DMS 273 (cell line): ENCODE measurements at regions not wholly inside any gene's neighbourhood (a gene's known extent, or its start where the extent isn't known, plus 50 kb on each side); places are given as distances from the start of the nearest gene placed in this dataset.

Experiments
- DNase-seq: peaks from one replicate; lab custom pipeline; 2025; ENCODE audit not compliant: unreplicated experiment; lab: John Stamatoyannopoulos, UW

DNA sequence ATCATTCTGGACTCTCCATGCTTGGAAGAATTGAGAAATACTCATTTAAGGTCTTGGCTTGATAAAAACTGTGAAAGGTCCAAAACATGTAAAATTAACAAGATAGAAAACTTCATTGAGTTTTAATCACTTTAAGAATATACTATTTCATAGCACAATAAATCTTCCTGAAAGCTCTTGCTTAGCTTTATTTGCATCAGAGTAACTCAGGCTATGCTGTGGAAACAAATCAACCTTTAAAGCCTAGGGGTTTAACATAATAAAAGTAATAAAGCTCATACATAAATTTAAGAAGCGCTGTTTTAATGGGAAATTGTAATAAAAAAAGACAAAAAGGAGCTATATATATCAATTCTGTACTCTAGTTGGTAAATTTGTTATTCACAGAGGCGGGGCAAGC, 77.2 kb upstream of the PTCHD4 start:
- no peak for DNase-seq

DNA sequence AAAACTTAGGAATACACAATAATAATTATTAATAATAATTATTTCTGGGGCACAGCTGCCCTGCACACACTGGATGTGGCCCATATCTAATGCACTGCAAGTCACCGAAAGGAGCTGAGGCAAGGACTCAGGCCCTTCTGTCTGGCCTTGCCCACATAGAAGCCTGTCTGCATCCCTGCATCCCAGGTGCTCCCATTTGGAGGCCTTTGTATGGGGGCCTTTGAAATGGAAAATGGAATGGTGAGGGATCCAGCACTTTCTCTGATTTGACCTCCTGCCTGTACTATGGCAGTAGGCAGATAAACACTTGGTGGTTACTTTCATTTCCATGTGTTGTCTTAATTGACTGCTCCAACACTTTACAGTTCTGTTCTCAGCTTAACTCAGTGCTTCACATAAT, 75.7 kb upstream of the PTCHD4 start:
- DNase-seq: no peak

DNA sequence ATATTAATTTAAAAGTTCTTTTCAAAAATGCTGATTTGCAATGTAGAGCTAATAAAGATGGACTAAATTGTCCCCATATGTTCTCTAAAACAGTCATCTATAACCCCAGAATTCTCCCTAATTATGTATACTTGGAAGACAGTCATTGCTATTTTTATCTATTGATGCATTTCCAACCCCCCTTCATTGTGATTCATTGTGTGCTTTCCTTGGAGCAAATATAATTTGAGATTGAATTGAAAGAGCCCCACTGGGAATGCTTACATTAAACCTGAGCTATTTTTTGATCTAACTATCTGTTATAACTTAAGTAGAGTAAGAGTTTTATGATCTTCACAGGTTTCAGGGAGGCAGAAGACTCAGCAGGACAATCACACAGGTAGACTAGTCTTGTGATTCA, 73.7 kb upstream of the PTCHD4 start:
- DNase-seq: no peak

DNA sequence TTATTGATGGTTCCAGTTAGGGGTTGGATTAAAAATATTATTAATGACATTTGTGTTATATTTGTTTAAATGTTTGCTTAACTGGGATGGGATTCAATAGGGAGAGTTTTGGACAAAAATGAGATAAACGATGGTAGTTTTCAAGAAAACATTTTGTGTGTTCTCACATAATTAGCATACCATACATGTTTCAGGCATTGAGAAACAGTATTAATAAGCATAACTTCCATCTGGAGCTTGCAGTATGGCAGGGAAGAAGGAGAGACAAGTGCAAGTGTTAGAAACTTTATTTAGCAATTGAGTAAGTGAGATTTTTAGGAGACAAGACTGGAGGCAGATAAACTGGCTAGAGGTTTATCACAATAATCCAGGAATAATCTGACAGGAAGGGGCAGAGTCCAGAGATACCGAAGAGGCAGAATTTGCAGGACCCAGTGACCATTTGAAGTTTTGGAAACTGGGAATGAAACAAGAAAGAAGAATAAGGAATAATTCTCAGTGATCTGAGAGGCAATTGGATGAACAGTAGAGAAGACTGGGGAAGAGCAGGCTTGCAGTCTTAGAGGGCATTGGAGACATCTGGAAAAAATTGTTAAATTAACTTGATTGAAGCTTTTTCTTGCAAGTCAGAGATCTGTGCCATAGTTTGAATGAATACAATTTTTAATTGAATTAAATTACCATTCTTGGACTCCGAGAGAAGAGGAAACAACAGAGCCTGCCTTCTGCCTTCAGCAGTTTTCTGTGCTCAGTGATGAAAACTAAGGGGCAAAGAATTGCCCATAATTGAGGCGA, 73.0 kb upstream of the PTCHD4 start:
- no peak for DNase-seq

DNA sequence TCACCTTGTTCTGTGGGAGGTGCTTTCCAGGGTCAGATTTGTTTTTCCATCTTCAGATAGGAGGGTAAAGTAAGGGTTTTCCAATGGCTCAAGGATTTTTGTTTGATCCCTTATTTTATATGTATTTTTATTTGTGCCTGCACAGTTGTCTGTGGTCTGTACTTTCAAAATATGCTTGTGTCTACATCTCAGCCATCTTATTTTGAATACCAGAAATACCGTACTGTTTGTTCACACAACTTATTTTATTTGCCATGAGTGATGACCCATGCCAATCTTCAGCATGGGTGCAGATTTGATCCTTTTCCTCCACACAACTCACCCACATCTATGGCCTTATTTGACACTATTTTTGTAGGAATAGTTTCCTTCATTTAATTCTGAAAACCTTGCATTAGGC, 72.2 kb upstream of the PTCHD4 start:
- DNase-seq: no peak

DNA sequence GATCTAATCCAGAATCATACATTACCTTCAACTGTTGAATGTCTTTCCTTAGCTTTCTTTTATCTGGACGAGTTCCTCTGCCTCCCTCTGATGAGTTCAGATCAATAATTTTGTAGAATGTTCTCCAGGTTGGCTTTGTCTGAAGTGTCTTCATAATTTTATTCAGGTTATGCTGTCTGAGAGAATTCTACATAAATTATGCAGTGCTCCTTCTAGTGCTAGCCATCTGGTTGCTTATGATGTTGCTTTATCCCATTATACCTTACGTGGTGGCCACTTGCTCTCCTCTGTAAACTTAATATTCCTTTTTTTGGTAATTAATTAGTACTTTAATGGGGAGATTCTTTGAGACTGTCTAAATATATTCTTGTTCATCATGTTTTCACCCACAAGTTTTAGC, 67.7 kb upstream of the PTCHD4 start:
- DNase-seq: no peak

DNA sequence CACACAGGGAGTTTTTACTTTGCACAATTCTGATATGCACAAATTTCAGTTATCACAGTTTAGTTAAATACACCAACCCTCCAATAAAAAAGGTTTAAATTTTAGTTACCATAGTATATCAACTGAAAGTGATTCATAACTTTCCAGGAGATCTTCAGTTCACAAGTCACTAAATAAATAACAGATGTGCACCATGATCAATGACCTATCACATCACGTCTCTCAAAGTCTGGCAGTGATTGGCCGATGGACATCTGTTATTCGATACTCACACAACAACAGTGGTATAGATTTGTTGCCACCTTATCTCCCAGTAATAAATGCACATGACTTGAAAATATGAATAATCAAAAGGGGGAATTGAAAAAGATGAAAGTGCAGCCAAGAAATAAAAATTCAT, 66.8 kb upstream of the PTCHD4 start:
- DNase-seq: no peak

DNA sequence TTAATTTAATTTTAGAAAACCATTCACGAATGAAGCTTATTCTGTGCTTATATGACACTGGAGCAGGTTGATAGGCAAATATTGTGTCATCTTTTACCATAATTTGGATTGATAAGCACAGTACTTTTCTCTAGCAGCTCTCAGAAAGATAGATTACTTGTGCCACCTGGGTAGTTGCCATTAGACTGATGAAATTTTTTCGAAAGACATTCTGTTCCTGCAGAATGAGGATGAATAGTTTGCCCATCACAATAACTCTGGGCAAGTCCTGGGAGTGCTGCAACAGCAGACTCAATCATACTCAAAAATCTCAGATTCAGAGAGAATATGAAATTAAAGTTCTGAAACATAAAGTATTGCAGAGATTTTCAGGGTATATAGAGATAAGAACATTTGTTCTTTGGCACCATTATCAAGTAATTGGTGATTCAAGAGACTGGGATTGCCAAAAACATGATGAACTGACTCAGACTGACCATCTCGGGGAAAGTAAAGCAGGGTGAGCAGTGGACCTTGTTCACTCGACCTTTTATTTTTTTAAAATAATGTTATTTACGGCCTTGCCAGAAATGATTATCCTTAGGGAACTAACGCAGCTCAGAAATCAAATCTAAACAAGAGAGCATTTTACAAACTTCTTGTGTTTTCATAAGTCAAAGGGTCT, 65.8 kb upstream of the PTCHD4 start:
- no peak for DNase-seq

DNA sequence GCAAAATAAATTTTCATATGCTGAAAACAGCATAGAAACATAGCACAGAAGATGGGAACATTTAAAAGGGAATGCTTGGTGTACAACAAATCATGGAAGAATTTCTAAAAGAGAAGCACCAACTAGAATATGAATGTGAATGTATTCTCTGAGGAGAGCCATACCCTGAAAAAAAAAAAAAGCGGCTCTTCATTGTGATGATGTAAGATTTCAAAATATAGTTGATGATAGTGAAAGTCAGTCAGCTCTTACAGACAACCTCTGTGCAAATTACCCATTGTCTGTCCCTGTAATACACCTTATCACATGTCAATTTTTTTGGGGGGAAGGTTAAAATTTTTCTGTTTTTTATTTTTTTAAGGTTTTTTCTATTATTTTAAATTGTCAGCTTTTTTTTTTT, 58.6 kb upstream of the PTCHD4 start:
- DNase-seq: no peak
